GM21786 (cell line): ENCODE measurements at regions not wholly inside any gene's neighbourhood (a gene's known extent, or its start where the extent isn't known, plus 50 kb on each side); places are given as distances from the start of the nearest gene placed in this dataset.
"Not testable (repeated sequence)": the region's sequence is repeated elsewhere in the genome, so short reads cannot be mapped to it uniquely, and the experiment has no call there.

Experiments used
- ATAC-seq: cut with Tn5 transposase; IDR thresholded peaks from one replicate; pipeline ENCODE4 v1.9.1; 2021; ENCODE audit not compliant: unreplicated experiment

DNA sequence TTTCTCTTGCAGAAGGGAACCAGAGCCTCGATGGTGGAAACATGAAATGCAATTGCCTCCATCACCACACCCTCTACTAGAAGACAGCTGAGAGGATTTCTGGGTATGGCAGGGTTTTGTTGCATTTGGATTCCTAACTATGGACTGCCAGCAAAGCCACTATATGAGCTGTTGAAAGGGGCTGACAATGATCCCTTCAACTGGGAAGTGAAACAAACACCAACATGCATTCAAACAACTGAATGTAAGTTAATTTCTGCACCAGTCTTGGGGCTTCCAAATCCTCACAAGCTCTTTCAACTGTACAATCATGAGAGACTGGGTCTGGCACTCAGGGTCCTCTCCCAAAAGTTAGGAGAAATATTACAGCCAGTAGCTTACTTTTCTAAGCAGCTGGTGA is 116.7 kb upstream of the PLCL2 start:
- no peak for ATAC-seq

- no peak for ATAC-seq
These were observed 115.8 kb upstream of the PLCL2 start for GRCh38 chr3:16768956-16769355.

- ATAC-seq = no peak
These were observed 115.2 kb upstream of the PLCL2 start for GRCh38 chr3:16769525-16769924.

GRCh38 chr3:16770021-16770420 is 114.7 kb upstream of the PLCL2 start:
- no peak for ATAC-seq

GRCh38 chr3:16770792-16771191 is 114.0 kb upstream of the PLCL2 start:
- ATAC-seq = no peak

DNA sequence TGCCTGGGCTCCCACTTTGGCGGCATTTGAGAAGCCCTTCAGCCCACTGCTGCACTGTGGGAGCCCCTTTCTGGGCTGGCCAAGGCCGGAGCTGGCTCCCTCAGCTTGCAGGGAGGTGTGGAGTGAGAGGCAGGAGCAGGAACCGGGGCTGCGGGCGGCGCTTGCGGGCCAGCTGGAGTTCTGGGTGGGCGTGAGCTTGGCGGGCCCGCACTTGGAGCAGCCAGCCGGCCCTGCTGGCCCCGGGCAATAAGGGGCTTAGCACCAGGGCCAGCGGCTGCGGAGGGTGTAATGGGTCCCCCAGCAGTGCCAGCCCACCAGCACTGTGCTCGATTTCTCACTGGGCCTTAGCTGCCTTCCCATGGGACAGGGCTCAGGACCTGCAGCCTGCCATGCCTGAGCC is 111.2 kb upstream of the PLCL2 start:
- not testable (repeated sequence) for ATAC-seq

- ATAC-seq = not testable (repeated sequence)
These were observed 110.2 kb upstream of the PLCL2 start for GRCh38 chr3:16774536-16774935.

DNA sequence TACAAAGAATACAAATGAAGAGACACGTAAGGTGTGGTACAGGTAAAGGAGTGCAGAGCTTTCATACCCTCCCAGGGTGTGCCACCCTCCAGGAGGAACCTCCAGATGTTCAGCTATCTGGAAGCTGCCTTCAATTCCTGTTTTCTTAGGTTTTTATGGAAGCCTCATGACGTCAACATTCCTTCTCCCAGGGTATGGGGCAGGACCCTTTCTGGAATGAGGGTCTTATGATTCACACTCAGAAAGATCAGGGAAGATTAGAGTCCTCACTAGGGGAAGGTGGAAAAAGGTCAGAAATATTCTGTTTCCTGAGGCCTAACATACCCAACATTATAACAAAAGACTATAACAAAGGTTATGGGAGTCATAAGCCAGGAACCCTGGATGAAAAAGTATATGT is 99.8 kb upstream of the PLCL2 start:
- no peak for ATAC-seq

GRCh38 chr3:16785465-16785864 is 99.3 kb upstream of the PLCL2 start:
- no peak for ATAC-seq

DNA sequence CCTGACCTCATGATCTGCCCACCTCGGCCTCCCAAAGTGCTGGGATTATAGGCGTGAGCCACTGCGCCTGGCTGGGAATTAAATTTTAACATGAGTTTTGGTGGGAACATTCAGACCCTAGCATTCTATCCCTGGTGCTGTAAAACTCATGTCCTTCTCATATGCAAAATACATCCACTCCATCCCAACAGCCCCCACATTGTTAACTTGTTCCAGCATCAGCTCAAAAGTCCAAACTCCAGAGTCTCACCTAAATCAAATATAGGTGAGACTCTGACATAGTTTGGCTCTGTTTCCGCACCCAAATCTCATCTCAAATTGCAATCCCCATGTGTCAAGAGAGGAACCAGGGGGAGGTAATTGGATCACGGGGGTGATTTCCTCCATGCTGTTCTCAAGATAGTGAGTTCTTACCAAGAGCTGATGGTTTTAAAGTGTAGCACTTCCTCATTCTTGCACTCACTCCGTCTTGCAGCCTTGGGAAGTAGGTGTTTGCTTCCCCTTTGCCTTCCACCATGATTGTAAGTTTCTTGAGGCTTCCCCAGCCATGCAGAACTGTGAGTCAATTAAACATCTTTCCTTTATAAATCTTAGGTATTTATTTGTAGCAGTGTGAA is 96.2 kb upstream of the PLCL2 start:
- no peak for ATAC-seq

DNA sequence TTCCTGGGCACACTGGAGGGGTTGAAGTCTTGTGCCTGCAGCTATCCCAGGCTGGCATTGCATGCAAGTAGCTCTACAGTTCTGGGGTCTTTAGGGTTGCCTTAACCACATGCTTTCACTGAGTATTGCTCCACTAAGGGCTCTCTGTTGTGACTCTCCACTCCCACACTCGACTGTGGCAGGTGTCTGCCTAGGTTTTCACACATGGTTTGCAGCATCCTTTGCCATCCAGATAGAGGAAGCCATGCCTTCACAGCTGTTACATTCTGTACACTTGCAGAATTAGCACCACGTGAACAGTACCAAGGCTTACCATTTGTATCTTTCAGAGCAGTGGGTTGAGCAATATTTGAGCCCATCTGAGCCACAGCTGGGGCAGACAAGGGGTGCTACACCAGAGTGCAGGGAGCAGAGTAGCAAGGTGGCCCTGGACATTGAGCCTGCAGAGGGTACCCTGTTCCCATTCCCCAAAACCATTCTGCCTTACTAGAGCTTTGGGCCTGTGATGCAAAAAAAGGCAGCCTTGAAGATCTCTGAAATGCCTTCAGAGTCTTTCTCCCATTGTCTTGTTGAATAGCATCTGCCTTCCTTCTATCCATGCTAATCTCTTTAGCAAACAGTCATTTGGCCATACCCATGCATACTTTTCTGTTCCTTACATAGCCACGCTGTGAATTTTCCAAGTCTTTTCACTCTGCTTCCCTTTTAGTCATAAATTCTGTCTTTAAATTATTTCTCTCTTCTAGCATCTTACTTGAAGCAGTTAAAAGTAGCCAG is 95.2 kb upstream of the PLCL2 start:
- ATAC-seq = no peak

DNA sequence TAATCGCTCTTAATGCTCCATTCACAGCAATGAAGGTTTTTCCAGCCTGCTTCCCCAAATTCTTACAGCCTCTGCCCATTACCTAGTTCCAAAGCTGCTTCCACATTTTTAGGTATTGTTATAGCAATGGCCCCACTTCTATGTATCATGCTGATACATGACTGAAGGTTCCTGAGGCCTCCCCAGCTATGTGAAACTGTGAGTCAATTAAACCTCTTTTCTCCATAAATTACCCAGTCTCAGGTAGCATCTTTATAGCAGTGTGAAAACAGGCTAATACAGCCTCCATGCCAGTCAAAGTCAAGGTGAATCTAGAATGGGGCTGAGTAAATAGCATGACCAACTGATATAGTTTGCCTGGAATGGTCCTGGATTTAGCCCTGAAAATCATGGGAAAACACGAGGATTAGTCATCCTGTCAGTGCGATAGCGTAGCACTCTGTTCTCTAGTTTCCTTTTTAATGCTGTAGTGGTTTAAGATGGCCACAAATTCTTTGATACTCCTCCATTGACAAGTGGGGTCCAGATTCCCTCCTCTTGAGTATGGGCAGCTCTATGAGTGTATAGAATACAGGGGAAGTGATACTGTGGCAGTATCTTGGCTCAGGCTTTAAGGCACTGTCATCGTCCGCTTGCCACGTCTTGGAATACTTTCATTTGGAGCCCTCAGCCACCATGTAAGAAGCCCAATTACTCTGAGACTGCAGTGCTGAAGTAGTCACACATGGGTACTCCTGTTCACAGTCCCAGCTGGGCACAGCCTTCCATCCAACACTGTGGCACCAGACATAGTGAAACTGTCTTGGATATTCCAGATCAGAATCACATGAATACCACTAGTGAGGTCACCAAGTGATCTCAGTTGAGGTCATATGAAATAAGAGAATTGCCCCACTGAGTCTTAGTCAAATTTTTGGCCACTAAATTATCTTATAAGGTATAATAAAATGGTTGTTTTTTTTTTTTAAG is 94.0 kb upstream of the PLCL2 start:
- ATAC-seq = no peak

GRCh38 chr3:16793321-16793720 is 91.4 kb upstream of the PLCL2 start:
- ATAC-seq = no peak

DNA sequence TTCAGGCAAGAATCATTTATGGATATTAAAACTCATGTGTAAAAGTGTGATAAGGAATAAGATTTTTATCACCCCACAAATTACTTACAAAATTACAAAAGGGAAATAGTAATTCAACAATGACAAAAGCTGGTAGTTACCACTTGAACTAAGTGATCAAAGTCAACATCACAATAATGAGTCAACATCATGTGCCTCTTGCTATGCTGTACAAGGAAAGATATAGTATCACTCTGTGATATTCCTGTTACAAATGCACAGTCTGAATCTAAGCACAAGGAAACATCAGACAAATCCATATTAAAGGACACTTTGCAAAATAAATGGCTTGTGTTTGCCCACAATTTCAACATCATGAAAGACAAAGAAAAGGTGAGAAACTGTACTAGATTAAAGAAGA is 90.5 kb upstream of the PLCL2 start:
- no peak for ATAC-seq

GRCh38 chr3:16795581-16795980 is 89.2 kb upstream of the PLCL2 start:
- no peak for ATAC-seq

- no peak for ATAC-seq
These were observed 86.9 kb upstream of the PLCL2 start for GRCh38 chr3:16797831-16798230.

- no peak for ATAC-seq
These were observed 86.0 kb upstream of the PLCL2 start for GRCh38 chr3:16798738-16799137.

DNA sequence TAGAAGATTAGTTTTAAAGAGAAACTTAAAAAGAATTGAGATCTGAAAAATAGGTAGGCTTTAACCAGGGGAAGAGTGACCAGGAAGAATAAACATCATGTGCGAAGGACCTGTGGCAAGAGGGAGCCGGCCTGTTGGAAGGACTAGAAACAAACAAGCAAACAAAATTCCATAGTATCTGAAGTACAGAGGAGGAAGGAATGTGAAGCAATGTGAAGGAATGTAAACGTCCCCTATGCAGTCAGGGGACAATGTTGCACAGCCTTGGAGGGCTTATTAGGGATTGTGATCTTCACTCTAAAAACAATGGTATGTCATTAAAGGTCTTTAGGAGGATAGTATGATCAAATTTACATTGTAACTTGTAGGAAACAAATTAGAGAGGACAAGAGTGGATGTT is 84.4 kb upstream of the PLCL2 start:
- ATAC-seq = no peak

DNA sequence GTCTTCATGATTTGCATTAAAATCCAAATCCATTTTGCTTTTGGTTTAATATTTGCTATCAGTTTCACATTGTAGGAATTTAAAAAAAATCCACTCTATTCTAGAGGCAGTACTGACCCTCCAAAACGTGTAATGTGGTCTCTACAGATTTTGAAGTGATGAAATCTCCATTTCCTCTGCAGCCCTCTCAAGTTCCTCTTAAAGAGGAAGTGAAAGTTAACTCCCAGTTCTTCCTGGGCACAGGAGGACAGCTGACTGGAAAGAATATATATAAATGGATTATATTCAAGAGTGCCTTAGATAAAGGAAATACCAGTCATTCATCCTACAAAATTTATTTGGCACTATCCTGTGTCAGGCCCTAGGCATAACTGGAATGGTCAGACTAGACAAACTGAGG is 83.5 kb upstream of the PLCL2 start:
- ATAC-seq = no peak

GRCh38 chr3:16801698-16802097 is 83.1 kb upstream of the PLCL2 start:
- ATAC-seq = no peak

DNA sequence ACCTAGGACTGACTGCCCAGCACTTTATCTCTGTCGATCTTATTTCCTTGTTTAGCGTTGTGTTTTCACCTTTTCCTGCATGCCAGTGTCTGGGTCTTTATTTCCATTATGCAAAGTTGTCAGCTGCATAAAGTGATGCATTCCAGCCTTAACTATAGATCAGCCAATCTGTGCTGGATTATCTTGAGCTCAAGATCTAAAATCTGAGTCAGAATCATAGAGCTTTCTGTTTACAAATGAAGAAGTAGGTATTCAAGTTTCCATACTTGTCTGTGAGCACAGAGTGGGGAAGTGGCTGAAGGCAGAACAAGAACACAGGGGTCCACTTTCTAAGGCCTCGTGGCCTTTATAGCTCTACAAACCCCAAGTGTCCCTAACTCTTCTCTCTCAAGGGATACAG is 82.4 kb upstream of the PLCL2 start:
- peak; percentile 70 for ATAC-seq

DNA sequence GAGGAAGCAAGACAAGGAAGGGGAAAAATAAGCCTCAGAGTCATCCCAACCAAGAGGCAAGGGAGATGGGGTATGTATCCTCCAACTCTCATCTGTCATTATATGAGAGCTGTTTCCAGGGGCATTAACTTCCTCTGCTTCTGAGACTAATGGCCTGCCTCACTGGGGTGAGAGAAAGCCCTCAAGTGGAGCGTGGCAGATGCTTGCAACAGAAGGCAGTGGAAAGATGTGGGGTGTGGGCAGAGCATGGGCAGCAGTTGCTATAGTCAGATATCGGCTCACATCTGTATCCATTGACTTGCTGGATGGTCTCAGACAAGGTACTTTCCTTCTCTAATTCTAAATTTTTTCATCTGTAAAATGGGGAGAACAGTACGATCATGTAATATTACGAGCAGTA is 81.7 kb upstream of the PLCL2 start:
- no peak for ATAC-seq
